SK-N-SH (cell line): ENCODE measurements at regions not wholly inside any gene's neighbourhood (a gene's known extent, or its start where the extent isn't known, plus 50 kb on each side); places are given as distances from the start of the nearest gene placed in this dataset.

Experiments
- CTCF ChIA-PET: fragments of 300-600, 350-600 bp; formaldehyde crosslinking; extraction: SDS; loops from one replicate; lab custom pipeline; 2021; lab: Yijun Ruan, JAX
- POLR2A ChIA-PET: fragments of 350-600 bp; sonication (Branson Sonifier 250); formaldehyde crosslinking; extraction: SDS; loops from one replicate; lab custom pipeline; 2020; ENCODE audit warnings: antibody characterized with exemption, inconsistent platforms; lab: Yijun Ruan, JAX
- DNase-seq: peaks from one replicate; pipeline ENCODE4 v3.0.0; 2012
- H2AFZ ChIP-seq: fragments of 200-600 bp; sonication (generic); 2 replicates; pipeline ENCODE4 v1.8.1; 2016; ENCODE audit warnings: antibody characterized with exemption, mild to moderate bottlenecking, low read depth
- H3F3A ChIP-seq: fragments of 200-600 bp; sonication (generic); replicated peaks from 2 replicates; pipeline ENCODE3; 2016; ENCODE audit warnings: antibody characterized with exemption, mild to moderate bottlenecking; ENCODE audit not compliant: insufficient read depth
- H3K27ac ChIP-seq, 2 experiments: fragments of 200-500 bp in 1 of 2; fragments of 200-600 bp in 1 of 2; sonication (Bioruptor generic) in 1 of 2; sonication (generic), shearing (Covaris generic) in 1 of 2; 2 replicates each; pipeline versions ENCODE4 v1.5.1 to v1.6.1; 2014 to 2016; ENCODE audit warnings: low read depth in 2 of 2, inconsistent platforms in 1 of 2, low read length in 1 of 2, mild to moderate bottlenecking in 1 of 2, mixed read lengths in 1 of 2
- H3K27me3 ChIP-seq: fragments of 200-600 bp; sonication (generic), shearing (Covaris generic); 2 replicates; pipeline ENCODE4 v1.6.1; 2016; ENCODE audit warnings: mixed run types; ENCODE audit not compliant: insufficient read depth
- H3K36me3 ChIP-seq, 2 experiments: fragments of 200-500 bp in 1 of 2; fragments of 200-600 bp in 1 of 2; sonication (Bioruptor generic) in 1 of 2; sonication (generic) in 1 of 2; replicated peaks in 1 of 2; 2 replicates each; pipeline versions ENCODE3 to v1.5.1; 2014 to 2016; ENCODE audit warnings: low read length in 1 of 2, mild to moderate bottlenecking in 1 of 2; ENCODE audit not compliant: insufficient read depth in 2 of 2, control insufficient read depth in 1 of 2
- H3K4me1 ChIP-seq, 2 experiments: fragments of 200-500 bp in 1 of 2; fragments of 200-600 bp in 1 of 2; sonication (Bioruptor generic) in 1 of 2; sonication (generic), shearing (Covaris generic) in 1 of 2; 2 replicates each; pipeline versions ENCODE4 v1.5.1 to v1.6.1; 2014 to 2016; ENCODE audit warnings: low read depth in 1 of 2, low read length in 1 of 2, mixed run types in 1 of 2; ENCODE audit not compliant: insufficient read depth in 2 of 2, control insufficient read depth in 1 of 2
- H3K4me2 ChIP-seq: fragments of 200-600 bp; sonication (generic), shearing (Covaris generic); 2 replicates; pipeline ENCODE4 v1.6.1; 2017; ENCODE audit warnings: mixed run types
- H3K4me3 ChIP-seq, 2 experiments: fragments of 200-500 bp in 1 of 2; fragments of 200-600 bp in 1 of 2; sonication (Bioruptor generic) in 1 of 2; sonication (generic), shearing (Covaris generic) in 1 of 2; 2 replicates each; pipeline versions ENCODE4 v1.5.1 to v1.8.1; 2014 to 2016; ENCODE audit warnings: low read depth in 2 of 2, inconsistent platforms in 1 of 2, low read length in 1 of 2, mild to moderate bottlenecking in 1 of 2, mixed read lengths in 1 of 2, moderate library complexity in 1 of 2
- H3K79me2 ChIP-seq: fragments of 200-600 bp; sonication (generic); 2 replicates; pipeline ENCODE4 v1.8.1; 2017; ENCODE audit warnings: mild to moderate bottlenecking; ENCODE audit not compliant: insufficient read depth
- H3K9ac ChIP-seq: fragments of 200-600 bp; sonication (generic); 2 replicates; pipeline ENCODE4 v1.6.1; 2017; ENCODE audit warnings: mixed run types
- H3K9me2 ChIP-seq: fragments of 200-600 bp; sonication (generic); 2 replicates; pipeline ENCODE4 v1.6.1; 2017; ENCODE audit warnings: mixed run types
- H3K9me3 ChIP-seq: fragments of 200-600 bp; sonication (generic); 2 replicates; pipeline ENCODE4 v1.6.1; 2017; ENCODE audit warnings: mixed run types, mild to moderate bottlenecking, moderate library complexity
- H4K20me1 ChIP-seq: fragments of 200-600 bp; sonication (generic); 2 replicates; pipeline ENCODE4 v1.6.1; 2017; ENCODE audit warnings: mild to moderate bottlenecking, mixed run types; ENCODE audit not compliant: insufficient read depth
- CHD2 ChIP-seq: fragments of 150-350 bp; IDR thresholded peaks from 2 replicates; pipeline ENCODE4 v1.6.1; 2018; ENCODE audit warnings: low read length; ENCODE audit not compliant: partially characterized antibody
- ELF1 ChIP-seq: IDR thresholded peaks from 2 replicates; pipeline ENCODE4 v1.4.0; 2012
- FOXJ3 ChIP-seq: sonication (generic); formaldehyde crosslinking; IDR thresholded peaks from 2 replicates; pipeline ENCODE4 v1.5.1; 2020; ENCODE audit warnings: mild to moderate bottlenecking, missing genetic modification reagents
- GATA2 ChIP-seq: sonication (generic); formaldehyde crosslinking; IDR thresholded peaks from 2 replicates; pipeline ENCODE4 v1.5.0; 2020; ENCODE audit warnings: mild to moderate bottlenecking, missing genetic modification reagents
- JUND ChIP-seq: IDR thresholded peaks from 2 replicates; pipeline ENCODE4 v1.4.0; 2012
- MAX ChIP-seq: IDR thresholded peaks from 2 replicates; pipeline ENCODE4 v1.4.0; 2012; ENCODE audit warnings: low read depth
- MEF2A ChIP-seq: IDR thresholded peaks from 2 replicates; pipeline ENCODE4 v1.4.0; 2012; ENCODE audit warnings: low read depth, borderline replicate concordance
- MXI1 ChIP-seq: IDR thresholded peaks from 2 replicates; pipeline ENCODE4 v1.6.1; 2012; ENCODE audit warnings: mild to moderate bottlenecking, low read depth, low read length, improper control_type of control experiment
- PBX3 ChIP-seq: IDR thresholded peaks from 2 replicates; pipeline ENCODE4; 2012
- POLR2AphosphoS5 ChIP-seq: IDR thresholded peaks from 2 replicates; pipeline ENCODE4 v1.6.1; 2012; ENCODE audit warnings: low read depth, low read length
- RAD21 ChIP-seq: IDR thresholded peaks from 2 replicates; pipeline ENCODE4 v1.6.1; 2012; ENCODE audit warnings: mild to moderate bottlenecking, low read length
- RCOR1 ChIP-seq: fragments of 150-350 bp; IDR thresholded peaks from 2 replicates; pipeline ENCODE4 v1.6.1; 2017; ENCODE audit warnings: antibody characterized with exemption, low read length
- SMC3 ChIP-seq: IDR thresholded peaks from 2 replicates; pipeline ENCODE4 v1.6.1; 2012; ENCODE audit warnings: low read depth, low read length, improper control_type of control experiment
- TCF12 ChIP-seq: IDR thresholded peaks from 2 replicates; pipeline ENCODE4 v1.4.0; 2012
- USF2 ChIP-seq: fragments of 150-350 bp; IDR thresholded peaks from 2 replicates; pipeline ENCODE4 v1.6.1; 2017; ENCODE audit warnings: antibody characterized with exemption, low read length, low read depth, borderline replicate concordance
- WGBS: methylation state at CpG from one replicate; pipeline ENCODE4 v1.1.6; 2017; ENCODE audit warnings: low lambda C conversion rate; 5-methylcytosine and 5-hydroxymethylcytosine counted together

GRCh38 chr4:24137671-24138601 lies 248.1 kb upstream of the PPARGC1A start:
- Histone ChIP-seq H3K4me2 (no peak overlapping the region), H3K79me2 (no peaks in the 10 kb centered on the region), H3F3A (no peaks in the 10 kb centered on the region), H3K4me1 (no peaks in the 10 kb centered on the region), H3K9me3 (no peaks in the 10 kb centered on the region), H3K36me3 (no peaks in the 10 kb centered on the region), H3K4me3 (no peak overlapping the region), H4K20me1 (no peaks in the 10 kb centered on the region), H3K27ac (no peak overlapping the region), H3K9ac (no peak overlapping the region), H3K9me2 (no peaks in the 10 kb centered on the region), H2AFZ (no peak overlapping the region), H3K27me3 (peaks cover 18% of the 10 kb centered on the region; the same call in 1 of the 2 replicates)
- no peak for DNase-seq
- TF ChIP-seq MEF2A (no peak), RAD21 (no peak)
- ChIA-PET POLR2A (no interaction called here), CTCF (no interaction called here)
- WGBS: 7% methylated on average over 8 of the region's 8 CpGs

GRCh38 chr4:24131954-24132673 lies 242.3 kb upstream of the PPARGC1A start:
- no peaks in the 10 kb centered on the region for H3K9me2 ChIP-seq
- TF ChIP-seq RAD21: no peak
- no peak for TF ChIP-seq JUND
- no peak for TF ChIP-seq RCOR1
- no peak for TF ChIP-seq MXI1
- ChIA-PET CTCF (no interaction called here), POLR2A (no interaction called here)
- no peak overlapping the region for H3K4me2 ChIP-seq
- no peaks in the 10 kb centered on the region for H3K4me1 ChIP-seq
- H3K9me3 ChIP-seq: no peaks in the 10 kb centered on the region
- H3K79me2 ChIP-seq: no peaks in the 10 kb centered on the region
- 20% methylated on average over 8 of the region's 8 CpGs for WGBS
- 0 out of 2 replicates have a peak overlapping the region, but pooled peaks have one; percentile 14 for H2AFZ ChIP-seq
- peaks cover 18% of the 10 kb centered on the region; the same call in 1 of the 2 replicates for H3K27me3 ChIP-seq
- no peak overlapping the region for H3K4me3 ChIP-seq
- no peaks in the 10 kb centered on the region for H4K20me1 ChIP-seq
- no peak overlapping the region for H3K9ac ChIP-seq
- H3K36me3 ChIP-seq: no peaks in the 10 kb centered on the region
- no peaks in the 10 kb centered on the region for H3F3A ChIP-seq
- H3K27ac ChIP-seq: no peak overlapping the region
- no peak for DNase-seq

GRCh38 chr4:24130637-24131036 lies 240.8 kb upstream of the PPARGC1A start:
- Histone ChIP-seq H3K27me3 (peaks cover 9% of the 10 kb centered on the region; the same call in 1 of the 2 replicates), H3K4me2 (no peak overlapping the region), H3K27ac (no peak overlapping the region), H3K9me2 (no peaks in the 10 kb centered on the region), H2AFZ (no peak overlapping the region), H3K4me3 (no peak overlapping the region), H3F3A (no peaks in the 10 kb centered on the region), H3K36me3 (no peaks in the 10 kb centered on the region), H3K4me1 (no peaks in the 10 kb centered on the region), H3K9me3 (no peaks in the 10 kb centered on the region), H3K9ac (no peak overlapping the region), H3K79me2 (no peaks in the 10 kb centered on the region), H4K20me1 (no peaks in the 10 kb centered on the region)
- ChIA-PET CTCF (no interaction called here), POLR2A (no interaction called here)
- WGBS: 28% methylated on average over 3 of the region's 3 CpGs
- DNase-seq: no peak
- no peak for TF ChIP-seq POLR2AphosphoS5
- TF ChIP-seq FOXJ3 (CRISPR knock-in tag): no peak
- TF ChIP-seq CHD2: no peak
- no peak for TF ChIP-seq TCF12
- no peak for TF ChIP-seq GATA2 (CRISPR knock-in tag)
- no peak for TF ChIP-seq SMC3
- no peak for TF ChIP-seq USF2
- no peak for TF ChIP-seq PBX3
- TF ChIP-seq ELF1: no peak
- TF ChIP-seq MAX: no peak
